SH-SY5Y (cell line): ENCODE measurements at regions not wholly inside any gene's neighbourhood (a gene's known extent, or its start where the extent isn't known, plus 50 kb on each side); places are given as distances from the start of the nearest gene placed in this dataset.

Experiments
- GATA2 ChIP-seq: IDR thresholded peaks from 2 replicates; pipeline ENCODE4 v1.6.1; 2011; ENCODE audit warnings: mild to moderate bottlenecking, low read depth, low read length
- GATA3 ChIP-seq: IDR thresholded peaks from 2 replicates; pipeline ENCODE4 v1.6.1; 2011; ENCODE audit warnings: low read depth, mild to moderate bottlenecking, low read length, moderate library complexity

- TF ChIP-seq GATA2 = no peak
- no peak for TF ChIP-seq GATA3
Measured at GRCh38 chr15:62788224-62788623, 254.3 kb upstream of the TPM1 start.
